ENCODE measurements at regions not wholly inside any gene's neighbourhood (a gene's known extent, or its start where the extent isn't known, plus 50 kb on each side); places are given as distances from the start of the nearest gene placed in this dataset.

- no peaks in the 10 kb centered on the region for H3K27me3 Mint-ChIP-seq (ENCODE audit: low read depth)
- ATAC-seq (0 out of 2 replicates have a peak, but pooled peaks have one; percentile 44), DNase-seq (ENCODE audit: low spot score) (no peak)
- no peaks in the 10 kb centered on the region for H3K9me3 Mint-ChIP-seq
- no peaks in the 10 kb centered on the region for H3K36me3 Mint-ChIP-seq
- TF ChIP-seq, protein P1, sequence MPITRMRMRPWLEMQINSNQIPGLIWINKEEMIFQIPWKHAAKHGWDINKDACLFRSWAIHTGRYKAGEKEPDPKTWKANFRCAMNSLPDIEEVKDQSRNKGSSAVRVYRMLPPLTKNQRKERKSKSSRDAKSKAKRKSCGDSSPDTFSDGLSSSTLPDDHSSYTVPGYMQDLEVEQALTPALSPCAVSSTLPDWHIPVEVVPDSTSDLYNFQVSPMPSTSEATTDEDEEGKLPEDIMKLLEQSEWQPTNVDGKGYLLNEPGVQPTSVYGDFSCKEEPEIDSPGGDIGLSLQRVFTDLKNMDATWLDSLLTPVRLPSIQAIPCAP (CRISPR knock-in tag; IDR thresholded peaks at IDR 0.05) = no peak
- TF ChIP-seq AFF4 (CRISPR knock-in tag; IDR thresholded peaks at IDR 0.05; ENCODE audit: borderline replicate concordance) (no peak), ZNF232 (CRISPR knock-in tag; IDR thresholded peaks at IDR 0.05) (no peak), ARID4B (CRISPR knock-in tag; IDR thresholded peaks at IDR 0.05; ENCODE audit: borderline replicate concordance) (no peak), MAX (CRISPR knock-in tag; IDR thresholded peaks at IDR 0.05) (no peak), CBFB (CRISPR knock-in tag; IDR thresholded peaks at IDR 0.05; ENCODE audit: low read depth) (no peak), ETV6 (CRISPR knock-in tag; IDR thresholded peaks at IDR 0.05) (no peak), FOXP1 (CRISPR knock-in tag; IDR thresholded peaks at IDR 0.05; ENCODE audit: borderline replicate concordance) (no peak), ZMAT4 (CRISPR knock-in tag; IDR thresholded peaks at IDR 0.05) (no peak), KAT7 (CRISPR knock-in tag; IDR thresholded peaks at IDR 0.05; ENCODE audit: borderline replicate concordance) (no peak), ZNF138 (CRISPR knock-in tag; conservative IDR thresholded peaks at IDR 0.05) (no peak), NFYB (CRISPR knock-in tag; conservative IDR thresholded peaks at IDR 0.05; ENCODE audit: low read depth) (no peak), TEAD4 (CRISPR knock-in tag; IDR thresholded peaks at IDR 0.05) (no peak), GRHL2 (CRISPR knock-in tag; IDR thresholded peaks at IDR 0.05; ENCODE audit: insufficient replicate concordance, severe bottlenecking) (no peak)
- TF ChIP-seq, protein P2, sequence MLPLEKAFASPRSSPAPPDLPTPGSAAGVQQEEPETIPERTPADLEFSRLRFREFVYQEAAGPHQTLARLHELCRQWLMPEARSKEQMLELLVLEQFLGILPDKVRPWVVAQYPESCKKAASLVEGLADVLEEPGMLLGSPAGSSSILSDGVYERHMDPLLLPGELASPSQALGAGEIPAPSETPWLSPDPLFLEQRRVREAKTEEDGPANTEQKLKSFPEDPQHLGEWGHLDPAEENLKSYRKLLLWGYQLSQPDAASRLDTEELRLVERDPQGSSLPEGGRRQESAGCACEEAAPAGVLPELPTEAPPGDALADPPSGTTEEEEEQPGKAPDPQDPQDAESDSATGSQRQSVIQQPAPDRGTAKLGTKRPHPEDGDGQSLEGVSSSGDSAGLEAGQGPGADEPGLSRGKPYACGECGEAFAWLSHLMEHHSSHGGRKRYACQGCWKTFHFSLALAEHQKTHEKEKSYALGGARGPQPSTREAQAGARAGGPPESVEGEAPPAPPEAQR (CRISPR knock-in tag; IDR thresholded peaks at IDR 0.05) = no peak
- TF ChIP-seq, protein P3, sequence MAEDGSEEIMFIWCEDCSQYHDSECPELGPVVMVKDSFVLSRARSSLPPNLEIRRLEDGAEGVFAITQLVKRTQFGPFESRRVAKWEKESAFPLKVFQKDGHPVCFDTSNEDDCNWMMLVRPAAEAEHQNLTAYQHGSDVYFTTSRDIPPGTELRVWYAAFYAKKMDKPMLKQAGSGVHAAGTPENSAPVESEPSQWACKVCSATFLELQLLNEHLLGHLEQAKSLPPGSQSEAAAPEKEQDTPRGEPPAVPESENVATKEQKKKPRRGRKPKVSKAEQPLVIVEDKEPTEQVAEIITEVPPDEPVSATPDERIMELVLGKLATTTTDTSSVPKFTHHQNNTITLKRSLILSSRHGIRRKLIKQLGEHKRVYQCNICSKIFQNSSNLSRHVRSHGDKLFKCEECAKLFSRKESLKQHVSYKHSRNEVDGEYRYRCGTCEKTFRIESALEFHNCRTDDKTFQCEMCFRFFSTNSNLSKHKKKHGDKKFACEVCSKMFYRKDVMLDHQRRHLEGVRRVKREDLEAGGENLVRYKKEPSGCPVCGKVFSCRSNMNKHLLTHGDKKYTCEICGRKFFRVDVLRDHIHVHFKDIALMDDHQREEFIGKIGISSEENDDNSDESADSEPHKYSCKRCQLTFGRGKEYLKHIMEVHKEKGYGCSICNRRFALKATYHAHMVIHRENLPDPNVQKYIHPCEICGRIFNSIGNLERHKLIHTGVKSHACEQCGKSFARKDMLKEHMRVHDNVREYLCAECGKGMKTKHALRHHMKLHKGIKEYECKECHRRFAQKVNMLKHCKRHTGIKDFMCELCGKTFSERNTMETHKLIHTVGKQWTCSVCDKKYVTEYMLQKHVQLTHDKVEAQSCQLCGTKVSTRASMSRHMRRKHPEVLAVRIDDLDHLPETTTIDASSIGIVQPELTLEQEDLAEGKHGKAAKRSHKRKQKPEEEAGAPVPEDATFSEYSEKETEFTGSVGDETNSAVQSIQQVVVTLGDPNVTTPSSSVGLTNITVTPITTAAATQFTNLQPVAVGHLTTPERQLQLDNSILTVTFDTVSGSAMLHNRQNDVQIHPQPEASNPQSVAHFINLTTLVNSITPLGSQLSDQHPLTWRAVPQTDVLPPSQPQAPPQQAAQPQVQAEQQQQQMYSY (CRISPR knock-in tag; IDR thresholded peaks at IDR 0.05) = no peak
- H3K4me1 Mint-ChIP-seq = peaks cover 19% of the 10 kb centered on the region
- H3K27ac Mint-ChIP-seq = no peak overlapping the region
- H3K4me3 Mint-ChIP-seq = no peak overlapping the region
- CTCF ChIA-PET = no interaction called here
- POLR2A ChIA-PET = no interaction called here
Observed at GRCh38 chr5:92559781-92560180, 1021.2 kb downstream of the NR2F1-AS1 start.
